Neural cell (in vitro differentiated cells): ENCODE measurements at regions not wholly inside any gene's neighbourhood (a gene's known extent, or its start where the extent isn't known, plus 50 kb on each side); places are given as distances from the start of the nearest gene placed in this dataset.

ENCODE experiments used
- CTCF ChIP-seq: fragments of 450-650 bp; IDR thresholded peaks from 2 replicates; pipeline ENCODE4 v1.5.1; 2014; ENCODE audit warnings: antibody characterized with exemption, mild to moderate bottlenecking, moderate library complexity; ENCODE audit not compliant: poor library complexity, severe bottlenecking
- EZH2 ChIP-seq: fragments of 200-600, 300-800 bp; shearing (Covaris generic), sonication (generic); IDR thresholded peaks from 2 replicates; pipeline ENCODE4 v1.6.1; 2014; ENCODE audit warnings: antibody characterized with exemption, low read length, borderline replicate concordance, mild to moderate bottlenecking; ENCODE audit not compliant: insufficient read depth, poor library complexity, severe bottlenecking
- MXI1 ChIP-seq: fragments of 450-650 bp; conservative IDR thresholded peaks from 2 replicates; pipeline ENCODE4 v1.6.1; 2014; ENCODE audit warnings: antibody characterized with exemption, mild to moderate bottlenecking; ENCODE audit not compliant: poor library complexity, severe bottlenecking
- POLR2AphosphoS5 ChIP-seq: IDR thresholded peaks from 2 replicates; pipeline ENCODE4 v1.6.1; 2012
- RAD21 ChIP-seq: fragments of 450-650 bp; conservative IDR thresholded peaks from 2 replicates; pipeline ENCODE4 v1.6.1; 2014; ENCODE audit warnings: antibody characterized with exemption, mild to moderate bottlenecking, moderate library complexity
- REST ChIP-seq: IDR thresholded peaks from 2 replicates; pipeline ENCODE4 v1.6.1; 2012; ENCODE audit warnings: borderline replicate concordance
- TAF1 ChIP-seq: IDR thresholded peaks from 2 replicates; pipeline ENCODE4 v1.6.1; 2012; ENCODE audit warnings: low read depth

GRCh38 chr4:134343656-134344055 lies 142.1 kb upstream of the PABPC4L start:
- no peak for TF ChIP-seq REST
- no peak for TF ChIP-seq CTCF
- no peak for TF ChIP-seq RAD21
- no peak for TF ChIP-seq POLR2AphosphoS5
- TF ChIP-seq TAF1, result no peak
- no peak for TF ChIP-seq EZH2
- TF ChIP-seq MXI1, result no peak
